A673 (cell line): ENCODE measurements at regions not wholly inside any gene's neighbourhood (a gene's known extent, or its start where the extent isn't known, plus 50 kb on each side); places are given as distances from the start of the nearest gene placed in this dataset.

Source experiments
- EZH2 ChIP-seq: fragments of 200-600 bp; sonication (generic); IDR thresholded peaks from 2 replicates; pipeline ENCODE4 v1.6.1; 2017; ENCODE audit warnings: borderline replicate concordance, low read depth, mild to moderate bottlenecking, mixed read lengths, antibody characterized with exemption, low read length; ENCODE audit not compliant: poor library complexity, severe bottlenecking
- TF ChIP-seq, protein P1 (sequence below): fragments of 300-800, 200-600 bp; sonication (generic); conservative IDR thresholded peaks from 2 replicates; pipeline ENCODE4 v1.5.1; 2017; ENCODE audit warnings: low read depth, mild to moderate bottlenecking, antibody characterized with exemption, low read length, moderate library complexity, mixed read lengths

DNA sequence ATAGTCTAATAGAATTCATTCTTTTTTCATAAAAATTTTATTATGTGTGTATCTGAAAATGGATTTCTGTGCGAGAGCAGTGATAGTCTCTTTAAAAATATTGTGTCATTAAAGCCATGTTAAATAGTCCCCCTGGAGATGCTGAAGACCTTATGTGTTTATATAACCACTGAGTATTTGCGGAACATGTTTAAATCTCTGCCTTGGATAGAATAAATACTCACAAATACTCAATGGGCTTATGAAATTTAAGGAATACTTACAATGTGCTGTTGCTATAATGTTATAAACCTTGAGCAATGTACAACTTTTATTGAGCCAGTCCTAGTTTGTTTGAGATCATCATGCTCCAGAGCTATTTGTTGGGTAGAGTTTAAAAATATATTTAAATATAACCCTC is 226.0 kb downstream of the SNAPC1 start:
- TF ChIP-seq, protein P1, sequence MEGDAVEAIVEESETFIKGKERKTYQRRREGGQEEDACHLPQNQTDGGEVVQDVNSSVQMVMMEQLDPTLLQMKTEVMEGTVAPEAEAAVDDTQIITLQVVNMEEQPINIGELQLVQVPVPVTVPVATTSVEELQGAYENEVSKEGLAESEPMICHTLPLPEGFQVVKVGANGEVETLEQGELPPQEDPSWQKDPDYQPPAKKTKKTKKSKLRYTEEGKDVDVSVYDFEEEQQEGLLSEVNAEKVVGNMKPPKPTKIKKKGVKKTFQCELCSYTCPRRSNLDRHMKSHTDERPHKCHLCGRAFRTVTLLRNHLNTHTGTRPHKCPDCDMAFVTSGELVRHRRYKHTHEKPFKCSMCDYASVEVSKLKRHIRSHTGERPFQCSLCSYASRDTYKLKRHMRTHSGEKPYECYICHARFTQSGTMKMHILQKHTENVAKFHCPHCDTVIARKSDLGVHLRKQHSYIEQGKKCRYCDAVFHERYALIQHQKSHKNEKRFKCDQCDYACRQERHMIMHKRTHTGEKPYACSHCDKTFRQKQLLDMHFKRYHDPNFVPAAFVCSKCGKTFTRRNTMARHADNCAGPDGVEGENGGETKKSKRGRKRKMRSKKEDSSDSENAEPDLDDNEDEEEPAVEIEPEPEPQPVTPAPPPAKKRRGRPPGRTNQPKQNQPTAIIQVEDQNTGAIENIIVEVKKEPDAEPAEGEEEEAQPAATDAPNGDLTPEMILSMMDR = no peak
- no peak for TF ChIP-seq EZH2
